Calu3 (cell line): ENCODE measurements at regions not wholly inside any gene's neighbourhood (a gene's known extent, or its start where the extent isn't known, plus 50 kb on each side); places are given as distances from the start of the nearest gene placed in this dataset.

ENCODE experiments used
- BruUV-seq: library from RNA; stranded (reverse); fragments of 400-500 nt; replicated peaks from 2 replicates; lab custom pipeline; 2021; lab: Mats Ljungman, UMichigan
- CTCF ChIA-PET: fragments of 300-600 bp; sonication (Branson Sonifier 250); formaldehyde crosslinking; loops from one replicate; lab custom pipeline; 2022; ENCODE audit warnings: antibody characterized with exemption; lab: Charles Lee
- DNase-seq: peaks from one replicate; pipeline ENCODE4 v3.0.0; 2022
- H3K27ac Mint-ChIP-seq: one replicate; pipeline ENCODE4 v1.8.0; 2022; ENCODE audit warnings: mixed read lengths; ENCODE audit not compliant: unreplicated experiment
- H3K27me3 Mint-ChIP-seq: one replicate; pipeline ENCODE4 v1.8.0; 2022; ENCODE audit warnings: mixed read lengths; ENCODE audit not compliant: unreplicated experiment
- H3K36me3 Mint-ChIP-seq: one replicate; pipeline ENCODE4 v1.8.0; 2022; ENCODE audit warnings: mild to moderate bottlenecking, moderate library complexity, mixed read lengths; ENCODE audit not compliant: insufficient read depth, unreplicated experiment
- H3K4me1 Mint-ChIP-seq: one replicate; pipeline ENCODE4 v1.8.0; 2022; ENCODE audit warnings: mild to moderate bottlenecking, low read depth, mixed read lengths; ENCODE audit not compliant: unreplicated experiment
- H3K4me3 Mint-ChIP-seq: one replicate; pipeline ENCODE4 v1.8.0; 2022; ENCODE audit warnings: mild to moderate bottlenecking, low read depth, moderate library complexity, mixed read lengths; ENCODE audit not compliant: unreplicated experiment
- H3K9me3 Mint-ChIP-seq: one replicate; pipeline ENCODE4 v1.8.0; 2022; ENCODE audit warnings: low read depth, mixed read lengths; ENCODE audit not compliant: unreplicated experiment
- CTCF ChIP-seq: fragments of 200-600 bp; IDR thresholded peaks from one replicate; pipeline ENCODE4 v1.8.0; 2022; ENCODE audit warnings: antibody characterized with exemption; ENCODE audit not compliant: unreplicated experiment
- intact Hi-C: fragments of 100-400 bp; cut with micrococcal nuclease; formaldehyde crosslinking; loops from one replicate; pipeline ENCODE4 v1.10.0; 2022; ENCODE audit not compliant: unreplicated experiment

- H3K4me1 Mint-ChIP-seq = peaks cover 17% of the 10 kb centered on the region
- H3K9me3 Mint-ChIP-seq = peaks cover 2% of the 10 kb centered on the region
- H3K27ac Mint-ChIP-seq = no peak overlapping the region
- no peak for TF ChIP-seq CTCF
- CTCF ChIA-PET = no interaction called here
- no peak overlapping the region for H3K4me3 Mint-ChIP-seq
- intact Hi-C loops = loop anchor here (10.0 kb wide), 1 partner anchor 115 kb away; no protein-coding TSS in a partner anchor
- no TSS peak for BruUV-seq
- no peaks in the 10 kb centered on the region for H3K36me3 Mint-ChIP-seq
- no peak for DNase-seq
- no peaks in the 10 kb centered on the region for H3K27me3 Mint-ChIP-seq
Measured at GRCh38 chr6:108789475-108789874, 58.7 kb upstream of the ARMC2 start.

- CTCF ChIA-PET = no interaction called here
- BruUV-seq = no TSS peak
- TF ChIP-seq CTCF = no peak
Measured at GRCh38 chr6:108791700-108792099, 56.5 kb upstream of the ARMC2 start.

GRCh38 chr6:108793516-108794251 is 54.5 kb upstream of the ARMC2 start:
- H3K27me3 Mint-ChIP-seq = no peaks in the 10 kb centered on the region
- peaks cover 2% of the 10 kb centered on the region for H3K9me3 Mint-ChIP-seq
- no peak for TF ChIP-seq CTCF
- intact Hi-C loops = no loop called here
- DNase-seq = no peak
- no TSS peak for BruUV-seq
- H3K27ac Mint-ChIP-seq = no peak overlapping the region
- CTCF ChIA-PET = no interaction called here
- H3K4me3 Mint-ChIP-seq = no peak overlapping the region
- H3K4me1 Mint-ChIP-seq = peaks cover 39% of the 10 kb centered on the region
- H3K36me3 Mint-ChIP-seq = no peaks in the 10 kb centered on the region

More at GRCh38 chr6:108791700-108792099, 56.5 kb upstream of the ARMC2 start:
- Mint-ChIP-seq H3K27ac (no peak overlapping the region), H3K9me3 (peaks cover 2% of the 10 kb centered on the region), H3K36me3 (no peaks in the 10 kb centered on the region), H3K4me1 (peaks cover 19% of the 10 kb centered on the region), H3K4me3 (no peak overlapping the region), H3K27me3 (no peaks in the 10 kb centered on the region)
- intact Hi-C loops = no loop called here
- no peak for DNase-seq

- Mint-ChIP-seq H3K36me3 (no peaks in the 10 kb centered on the region), H3K4me3 (no peak overlapping the region), H3K27me3 (no peaks in the 10 kb centered on the region), H3K9me3 (no peaks in the 10 kb centered on the region), H3K27ac (no peak overlapping the region), H3K4me1 (peaks cover 43% of the 10 kb centered on the region)
- TF ChIP-seq CTCF = no peak
- DNase-seq = no peak
- no TSS peak for BruUV-seq
- CTCF ChIA-PET = no interaction called here
- intact Hi-C loops = no loop called here
Measured at GRCh38 chr6:108795122-108795521, 53.1 kb upstream of the ARMC2 start.
